ENCODE measurements at regions not wholly inside any gene's neighbourhood (a gene's known extent, or its start where the extent isn't known, plus 50 kb on each side); places are given as distances from the start of the nearest gene placed in this dataset.

GRCh38 chr3:146953511-146953981, 348.4 kb upstream of the PLSCR5 start:
- Histone ChIP-seq H3K14ac (ENCODE audit: low read length in 2 of 2) (no peak overlapping the region), H3K4me2 (ENCODE audit: low read length, poor library complexity, severe bottlenecking) (no peak overlapping the region)
- WGBS = 79% methylated on average over 2 of the region's 3 CpGs

DNA sequence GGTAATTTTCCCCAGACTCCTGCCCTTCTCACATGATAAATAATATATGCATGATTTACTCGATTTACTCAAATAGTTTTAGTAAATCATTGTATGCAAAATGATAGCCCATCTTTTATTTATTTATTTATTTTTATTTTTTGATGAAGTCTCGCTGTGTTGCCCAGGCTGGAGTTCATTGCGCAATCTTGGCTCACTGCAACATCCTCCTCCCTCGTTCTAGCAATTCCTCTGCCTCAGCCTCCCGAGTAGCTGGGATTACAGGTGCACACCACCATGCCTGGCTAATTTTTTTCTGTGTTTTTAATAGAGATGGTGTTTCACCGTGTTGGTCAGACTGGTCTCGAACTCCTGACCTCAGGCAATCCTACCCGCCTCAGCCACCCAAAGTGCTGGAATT, 343.8 kb upstream of the PLSCR5 start:
- 95% methylated on average over 4 of the region's 8 CpGs for WGBS
- H2BK12ac ChIP-seq (ENCODE audit: low read length in 2 of 2) = no peak overlapping the region
- H3K18ac ChIP-seq (ENCODE audit: low read depth in 1 of 2, low read length in 2 of 2) = no peak overlapping the region
- peaks cover 3% of the 10 kb centered on the region for H3K9me3 ChIP-seq (ENCODE audit: control insufficient read depth, low read length)
- H4K8ac ChIP-seq (ENCODE audit: low read length) = no peak overlapping the region
- H3K23ac ChIP-seq (ENCODE audit: low read length in 2 of 2) = no peak overlapping the region
- DNase-seq = no peak
- H2BK5ac ChIP-seq (ENCODE audit: low read depth, low read length, poor library complexity, severe bottlenecking) = no peak overlapping the region
- no peak overlapping the region for H3K4me2 ChIP-seq (ENCODE audit: low read length, poor library complexity, severe bottlenecking)
- no peak overlapping the region for H2BK15ac ChIP-seq (ENCODE audit: low read depth, poor library complexity, severe bottlenecking)
- H2AFZ ChIP-seq (ENCODE audit: low read depth, low read length) = no peak overlapping the region
- no peak overlapping the region for H3K9ac ChIP-seq (ENCODE audit: low read length)
- H4K91ac ChIP-seq (ENCODE audit: low read length) = no peak overlapping the region
- no peak overlapping the region for H3K27ac ChIP-seq (ENCODE audit: low read length, poor library complexity, severe bottlenecking)
- H2BK120ac ChIP-seq (ENCODE audit: low read depth, low read length) = no peak overlapping the region
- H2AK5ac ChIP-seq (ENCODE audit: low read length, severe bottlenecking) = no peak overlapping the region
- no peaks in the 10 kb centered on the region for H3K4me1 ChIP-seq (ENCODE audit: control insufficient read depth, insufficient read depth, low read depth, low read length)
- H3K36me3 ChIP-seq (ENCODE audit: control insufficient read depth in 1 of 2, insufficient read depth in 2 of 2, low read depth in 1 of 2, low read length in 2 of 2) = no peaks in the 10 kb centered on the region
- H3K14ac ChIP-seq (ENCODE audit: low read length in 2 of 2) = no peak overlapping the region
- H3K27me3 ChIP-seq (ENCODE audit: control insufficient read depth in 1 of 2, insufficient read depth in 1 of 2, low read length in 2 of 2) = no peaks in the 10 kb centered on the region
- no peak overlapping the region for H3K4ac ChIP-seq (ENCODE audit: low read depth in 1 of 2, low read length in 2 of 2)
- no peak overlapping the region for H3K4me3 ChIP-seq (ENCODE audit: insufficient read depth in 1 of 2, low read depth in 1 of 2, low read length in 2 of 2)
- H3K79me1 ChIP-seq (replicated peaks; ENCODE audit: low read length, poor library complexity, severe bottlenecking) = no peaks in the 10 kb centered on the region

More at GRCh38 chr3:146953511-146953981, 348.4 kb upstream of the PLSCR5 start:
- Histone ChIP-seq H3K23ac (ENCODE audit: low read length in 2 of 2) (no peak overlapping the region), H2AK5ac (ENCODE audit: low read length, severe bottlenecking) (no peak overlapping the region), H3K4ac (ENCODE audit: low read depth in 1 of 2, low read length in 2 of 2) (no peak overlapping the region), H3K4me1 (ENCODE audit: control insufficient read depth, insufficient read depth, low read depth, low read length) (no peaks in the 10 kb centered on the region), H3K9ac (ENCODE audit: low read length) (peak overlapping the region; percentile 69), H3K4me3 (ENCODE audit: insufficient read depth in 1 of 2, low read depth in 1 of 2, low read length in 2 of 2) (peak overlapping the region in 1 of 2 experiments; percentile 65), H2BK15ac (ENCODE audit: low read depth, poor library complexity, severe bottlenecking) (no peak overlapping the region), H2BK12ac (ENCODE audit: low read length in 2 of 2) (no peak overlapping the region), H3K36me3 (ENCODE audit: control insufficient read depth in 1 of 2, insufficient read depth in 2 of 2, low read depth in 1 of 2, low read length in 2 of 2) (no peaks in the 10 kb centered on the region), H3K27ac (ENCODE audit: low read length, poor library complexity, severe bottlenecking) (peak overlapping the region; percentile 45), H2BK120ac (ENCODE audit: low read depth, low read length) (no peak overlapping the region), H4K91ac (ENCODE audit: low read length) (no peak overlapping the region), H3K9me3 (ENCODE audit: control insufficient read depth, low read length) (peaks cover 3% of the 10 kb centered on the region), H3K18ac (ENCODE audit: low read depth in 1 of 2, low read length in 2 of 2) (no peak overlapping the region), H3K27me3 (ENCODE audit: control insufficient read depth in 1 of 2, insufficient read depth in 1 of 2, low read length in 2 of 2) (no peaks in the 10 kb centered on the region), H2AFZ (ENCODE audit: low read depth, low read length) (no peak overlapping the region), H4K8ac (ENCODE audit: low read length) (no peak overlapping the region), H3K79me1 (replicated peaks; ENCODE audit: low read length, poor library complexity, severe bottlenecking) (no peaks in the 10 kb centered on the region), H2BK5ac (ENCODE audit: low read depth, low read length, poor library complexity, severe bottlenecking) (no peak overlapping the region)
- no peak for DNase-seq

DNA sequence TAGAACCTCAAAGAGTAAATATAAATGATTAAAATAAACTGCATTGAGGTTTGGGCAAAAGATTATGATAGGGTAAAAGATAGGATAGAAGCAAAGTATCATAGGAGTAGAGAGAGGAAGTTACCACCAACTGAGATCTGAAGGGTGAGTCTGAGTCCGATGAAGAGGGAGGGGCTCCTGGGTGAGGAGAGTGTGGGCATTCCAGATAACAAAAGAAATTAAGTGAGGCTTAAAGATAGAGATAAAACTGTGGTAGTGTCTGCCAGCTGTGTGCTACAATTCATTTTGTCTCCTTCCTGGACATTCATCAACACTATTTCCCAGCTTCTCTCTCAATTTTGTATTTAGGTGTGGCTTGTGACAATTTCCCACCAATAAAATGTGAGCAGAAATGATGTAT, 343.0 kb upstream of the PLSCR5 start:
- Histone ChIP-seq H3K9ac (ENCODE audit: low read length) (no peak overlapping the region), H3K4me2 (ENCODE audit: low read length, poor library complexity, severe bottlenecking) (no peak overlapping the region), H2BK5ac (ENCODE audit: low read depth, low read length, poor library complexity, severe bottlenecking) (no peak overlapping the region), H2BK12ac (ENCODE audit: low read length in 2 of 2) (no peak overlapping the region), H3K14ac (ENCODE audit: low read length in 2 of 2) (no peak overlapping the region), H2AFZ (ENCODE audit: low read depth, low read length) (no peak overlapping the region), H3K27ac (ENCODE audit: low read length, poor library complexity, severe bottlenecking) (no peak overlapping the region), H2BK15ac (ENCODE audit: low read depth, poor library complexity, severe bottlenecking) (no peak overlapping the region), H3K36me3 (ENCODE audit: control insufficient read depth in 1 of 2, insufficient read depth in 2 of 2, low read depth in 1 of 2, low read length in 2 of 2) (no peaks in the 10 kb centered on the region), H3K79me1 (replicated peaks; ENCODE audit: low read length, poor library complexity, severe bottlenecking) (no peaks in the 10 kb centered on the region), H4K91ac (ENCODE audit: low read length) (no peak overlapping the region), H2AK5ac (ENCODE audit: low read length, severe bottlenecking) (no peak overlapping the region), H3K4me1 (ENCODE audit: control insufficient read depth, insufficient read depth, low read depth, low read length) (no peaks in the 10 kb centered on the region), H3K9me3 (ENCODE audit: control insufficient read depth, low read length) (peaks cover 3% of the 10 kb centered on the region), H3K18ac (ENCODE audit: low read depth in 1 of 2, low read length in 2 of 2) (no peak overlapping the region), H3K27me3 (ENCODE audit: control insufficient read depth in 1 of 2, insufficient read depth in 1 of 2, low read length in 2 of 2) (no peaks in the 10 kb centered on the region), H3K4ac (ENCODE audit: low read depth in 1 of 2, low read length in 2 of 2) (no peak overlapping the region), H2BK120ac (ENCODE audit: low read depth, low read length) (no peak overlapping the region), H3K4me3 (ENCODE audit: insufficient read depth in 1 of 2, low read depth in 1 of 2, low read length in 2 of 2) (no peak overlapping the region), H3K23ac (ENCODE audit: low read length in 2 of 2) (no peak overlapping the region), H4K8ac (ENCODE audit: low read length) (no peak overlapping the region)
- no peak for DNase-seq
- 45% methylated on average over 1 of the region's 1 CpG for WGBS

- no peaks in the 10 kb centered on the region for H3K4me1 ChIP-seq (ENCODE audit: control insufficient read depth, insufficient read depth, low read depth, low read length)
- no peak overlapping the region for H3K4me2 ChIP-seq (ENCODE audit: low read length, poor library complexity, severe bottlenecking)
- no peaks in the 10 kb centered on the region for H3K9me3 ChIP-seq (ENCODE audit: control insufficient read depth, low read length)
- no peak overlapping the region for H2BK120ac ChIP-seq (ENCODE audit: low read depth, low read length)
- no peak overlapping the region for H2BK15ac ChIP-seq (ENCODE audit: low read depth, poor library complexity, severe bottlenecking)
- no peak overlapping the region for H3K23ac ChIP-seq (ENCODE audit: low read length in 2 of 2)
- H4K91ac ChIP-seq (ENCODE audit: low read length) = no peak overlapping the region
- WGBS = no CpG with 5 or more reads among the region's 1 CpG
- no peak overlapping the region for H3K9ac ChIP-seq (ENCODE audit: low read length)
- no peaks in the 10 kb centered on the region for H3K27me3 ChIP-seq (ENCODE audit: control insufficient read depth in 1 of 2, insufficient read depth in 1 of 2, low read length in 2 of 2)
- no peak overlapping the region for H2AFZ ChIP-seq (ENCODE audit: low read depth, low read length)
- no peak overlapping the region for H2BK12ac ChIP-seq (ENCODE audit: low read length in 2 of 2)
- no peak overlapping the region for H3K18ac ChIP-seq (ENCODE audit: low read depth in 1 of 2, low read length in 2 of 2)
- H3K14ac ChIP-seq (ENCODE audit: low read length in 2 of 2) = no peak overlapping the region
- no peak overlapping the region for H2BK5ac ChIP-seq (ENCODE audit: low read depth, low read length, poor library complexity, severe bottlenecking)
- no peak overlapping the region for H2AK5ac ChIP-seq (ENCODE audit: low read length, severe bottlenecking)
- no peak overlapping the region for H3K27ac ChIP-seq (ENCODE audit: low read length, poor library complexity, severe bottlenecking)
- no peak overlapping the region for H4K8ac ChIP-seq (ENCODE audit: low read length)
- no peaks in the 10 kb centered on the region for H3K36me3 ChIP-seq (ENCODE audit: control insufficient read depth in 1 of 2, insufficient read depth in 2 of 2, low read depth in 1 of 2, low read length in 2 of 2)
- no peaks in the 10 kb centered on the region for H3K79me1 ChIP-seq (replicated peaks; ENCODE audit: low read length, poor library complexity, severe bottlenecking)
- no peak for DNase-seq
- no peak overlapping the region for H3K4ac ChIP-seq (ENCODE audit: low read depth in 1 of 2, low read length in 2 of 2)
- no peak overlapping the region for H3K4me3 ChIP-seq (ENCODE audit: insufficient read depth in 1 of 2, low read depth in 1 of 2, low read length in 2 of 2)
Observed at GRCh38 chr3:146929696-146930095, 324.6 kb upstream of the PLSCR5 start.
